ENCODE measurements at regions not wholly inside any gene's neighbourhood (a gene's known extent, or its start where the extent isn't known, plus 50 kb on each side); places are given as distances from the start of the nearest gene placed in this dataset.

GRCh38 chr4:123113155-123113554, 190.8 kb upstream of the NUDT6 start:
- TF ChIP-seq FOXM1 (IDR thresholded peaks at IDR 0.05; ENCODE audit: borderline replicate concordance): no peak
- no peak for TF ChIP-seq ZNF384 (IDR thresholded peaks at IDR 0.05)
- no peak for TF ChIP-seq NFRKB (IDR thresholded peaks at IDR 0.05)
- TF ChIP-seq L3MBTL2 (conservative IDR thresholded peaks at IDR 0.05): no peak
- TF ChIP-seq SUZ12 (IDR thresholded peaks at IDR 0.05): no peak
- no peak for TF ChIP-seq FOXK2 (IDR thresholded peaks at IDR 0.05)

All from HEK293T (cell line).